WERI-Rb-1 (cell line): ENCODE measurements at regions not wholly inside any gene's neighbourhood (a gene's known extent, or its start where the extent isn't known, plus 50 kb on each side); places are given as distances from the start of the nearest gene placed in this dataset.

Experiments
- DNase-seq: peaks from one replicate; pipeline ENCODE4 v3.0.0-alpha.2; 2020
- H3K27ac ChIP-seq: fragments of 250-450 bp; sonication (Bioruptor Pico); 2 replicates; pipeline ENCODE4 v1.5.1; 2020; ENCODE audit warnings: mild to moderate bottlenecking, moderate library complexity
- H3K27me3 ChIP-seq: fragments of 250-450 bp; sonication (Bioruptor Pico); 2 replicates; pipeline ENCODE4 v1.5.1; 2021; ENCODE audit warnings: mild to moderate bottlenecking, low read depth, moderate library complexity; ENCODE audit not compliant: insufficient read depth, severe bottlenecking
- H3K36me3 ChIP-seq: fragments of 250-450 bp; sonication (Bioruptor Pico); 2 replicates; pipeline ENCODE4 v1.5.1; 2020; ENCODE audit warnings: mild to moderate bottlenecking, moderate library complexity
- H3K4me3 ChIP-seq: 2 replicates; pipeline ENCODE4 v1.5.1; 2011; ENCODE audit warnings: low read depth, mild to moderate bottlenecking, control low read depth, low read length
- H3K9me3 ChIP-seq: fragments of 250-450 bp; sonication (Bioruptor Pico); 2 replicates; pipeline ENCODE4 v1.5.1; 2021; ENCODE audit warnings: mild to moderate bottlenecking, moderate library complexity; ENCODE audit not compliant: severe bottlenecking
- TF ChIP-seq, protein P1 (sequence below): IDR thresholded peaks from 2 replicates; pipeline ENCODE4 v1.5.1; 2011; ENCODE audit warnings: low read depth, mild to moderate bottlenecking, control low read depth, inconsistent platforms, low read length

DNA sequence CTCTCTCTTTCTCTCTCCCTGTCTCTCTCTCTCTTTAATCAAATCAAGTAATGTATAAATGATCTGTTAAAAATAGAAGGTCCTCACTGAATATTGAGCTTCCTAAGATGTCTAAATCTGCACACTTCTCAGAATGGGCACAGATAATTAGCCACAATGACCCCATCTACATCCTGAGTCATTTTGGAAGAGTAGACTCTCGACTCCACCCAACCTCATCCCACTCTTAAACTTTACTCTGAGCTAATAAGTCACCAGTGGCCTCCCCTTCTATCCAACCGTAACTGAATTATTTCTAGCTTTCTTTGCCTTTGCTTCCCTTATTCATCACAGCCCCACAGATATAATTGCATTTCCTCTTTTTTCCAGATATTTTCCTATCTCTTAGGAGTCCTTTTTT is 326.5 kb upstream of the ZNF717 start:
- DNase-seq = no peak
- H3K27me3 ChIP-seq = no peaks in the 10 kb centered on the region
- no peaks in the 10 kb centered on the region for H3K9me3 ChIP-seq
- no peak overlapping the region for H3K27ac ChIP-seq
- no peaks in the 10 kb centered on the region for H3K36me3 ChIP-seq
- TF ChIP-seq, protein P1, sequence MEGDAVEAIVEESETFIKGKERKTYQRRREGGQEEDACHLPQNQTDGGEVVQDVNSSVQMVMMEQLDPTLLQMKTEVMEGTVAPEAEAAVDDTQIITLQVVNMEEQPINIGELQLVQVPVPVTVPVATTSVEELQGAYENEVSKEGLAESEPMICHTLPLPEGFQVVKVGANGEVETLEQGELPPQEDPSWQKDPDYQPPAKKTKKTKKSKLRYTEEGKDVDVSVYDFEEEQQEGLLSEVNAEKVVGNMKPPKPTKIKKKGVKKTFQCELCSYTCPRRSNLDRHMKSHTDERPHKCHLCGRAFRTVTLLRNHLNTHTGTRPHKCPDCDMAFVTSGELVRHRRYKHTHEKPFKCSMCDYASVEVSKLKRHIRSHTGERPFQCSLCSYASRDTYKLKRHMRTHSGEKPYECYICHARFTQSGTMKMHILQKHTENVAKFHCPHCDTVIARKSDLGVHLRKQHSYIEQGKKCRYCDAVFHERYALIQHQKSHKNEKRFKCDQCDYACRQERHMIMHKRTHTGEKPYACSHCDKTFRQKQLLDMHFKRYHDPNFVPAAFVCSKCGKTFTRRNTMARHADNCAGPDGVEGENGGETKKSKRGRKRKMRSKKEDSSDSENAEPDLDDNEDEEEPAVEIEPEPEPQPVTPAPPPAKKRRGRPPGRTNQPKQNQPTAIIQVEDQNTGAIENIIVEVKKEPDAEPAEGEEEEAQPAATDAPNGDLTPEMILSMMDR = no peak
- no peak overlapping the region for H3K4me3 ChIP-seq

DNA sequence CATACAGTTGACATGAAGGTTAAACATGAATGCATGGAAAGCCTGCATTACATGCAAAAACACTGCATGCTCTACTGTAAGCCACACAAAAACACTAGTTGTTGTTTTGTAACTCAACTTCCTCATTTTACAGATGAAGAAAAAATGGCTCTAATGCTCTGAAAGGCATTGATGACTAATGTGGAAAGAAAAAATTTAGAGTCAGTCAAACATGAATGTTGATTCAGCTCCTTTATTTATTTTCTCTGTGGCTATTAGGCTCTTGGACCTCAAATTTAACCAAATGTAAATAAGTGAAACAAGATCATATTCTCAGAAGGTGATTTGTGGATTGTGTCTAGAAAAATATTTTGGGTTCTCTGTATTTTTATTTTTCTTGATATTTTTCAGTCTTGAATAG is 336.7 kb upstream of the ZNF717 start:
- Histone ChIP-seq H3K4me3 (no peak overlapping the region), H3K27me3 (no peaks in the 10 kb centered on the region), H3K36me3 (no peaks in the 10 kb centered on the region), H3K27ac (no peak overlapping the region), H3K9me3 (no peaks in the 10 kb centered on the region)
- no peak for DNase-seq
- TF ChIP-seq, protein P1 = no peak

DNA sequence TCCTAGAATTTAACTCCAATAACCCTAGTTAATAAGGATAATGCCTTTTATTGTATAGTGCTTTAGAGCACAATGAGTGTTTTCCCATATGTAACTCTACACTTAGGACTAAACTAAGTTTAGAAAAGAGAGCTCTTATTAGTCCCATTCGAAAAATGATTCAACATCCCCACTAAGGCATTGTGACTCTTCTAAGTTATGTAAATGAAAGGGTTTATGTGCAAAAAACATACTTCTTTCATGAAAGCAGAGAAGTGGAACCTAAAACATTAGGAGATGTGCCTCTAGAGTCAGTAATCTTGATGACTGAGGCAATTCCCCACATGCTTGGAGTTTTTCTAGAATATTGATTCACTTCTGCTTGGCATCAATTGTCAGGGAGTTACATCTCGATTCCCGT is 344.1 kb upstream of the ZNF717 start:
- Histone ChIP-seq H3K36me3 (no peaks in the 10 kb centered on the region), H3K27me3 (no peaks in the 10 kb centered on the region), H3K27ac (no peak overlapping the region), H3K9me3 (no peaks in the 10 kb centered on the region), H3K4me3 (no peak overlapping the region)
- no peak for DNase-seq
- TF ChIP-seq, protein P1 = no peak

DNA sequence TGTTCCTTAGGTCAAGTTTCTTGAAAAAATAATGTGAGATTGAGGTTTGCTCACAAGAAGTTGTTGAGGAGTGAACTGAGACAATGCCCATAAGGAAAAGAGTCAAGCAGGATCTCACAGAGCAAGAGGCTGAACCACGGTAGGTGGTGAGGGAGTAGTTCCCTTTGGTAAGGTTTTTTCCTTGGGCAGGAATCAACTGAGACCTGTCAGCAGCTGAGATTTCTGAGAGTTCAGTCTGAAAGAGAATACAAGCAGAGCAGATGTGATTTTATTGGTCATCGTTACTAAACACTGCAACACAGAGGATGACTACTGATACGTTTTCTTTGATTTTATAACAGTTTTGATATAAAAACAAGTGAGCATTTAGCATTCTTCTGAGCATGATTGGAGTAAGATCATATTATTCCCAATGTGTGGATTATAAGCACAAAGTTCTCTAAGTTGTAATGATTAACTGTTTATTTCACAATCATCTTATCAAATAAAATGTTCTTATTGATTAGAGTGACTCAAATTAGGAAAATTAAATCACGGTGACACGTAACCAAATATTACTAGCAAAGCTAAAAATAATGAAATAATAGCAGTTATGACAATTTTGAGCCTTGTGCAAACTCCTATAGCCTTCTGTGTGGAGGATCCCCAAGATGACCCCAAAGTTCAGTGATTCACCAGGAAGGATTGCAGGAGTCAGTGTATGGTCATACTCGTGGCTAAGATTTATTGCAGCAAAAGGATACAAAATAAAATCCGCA is 346.2 kb upstream of the ZNF717 start:
- DNase-seq = no peak
- Histone ChIP-seq H3K9me3 (no peaks in the 10 kb centered on the region), H3K27ac (no peak overlapping the region), H3K36me3 (no peaks in the 10 kb centered on the region), H3K4me3 (no peak overlapping the region), H3K27me3 (no peaks in the 10 kb centered on the region)
- TF ChIP-seq, protein P1 = no peak

DNA sequence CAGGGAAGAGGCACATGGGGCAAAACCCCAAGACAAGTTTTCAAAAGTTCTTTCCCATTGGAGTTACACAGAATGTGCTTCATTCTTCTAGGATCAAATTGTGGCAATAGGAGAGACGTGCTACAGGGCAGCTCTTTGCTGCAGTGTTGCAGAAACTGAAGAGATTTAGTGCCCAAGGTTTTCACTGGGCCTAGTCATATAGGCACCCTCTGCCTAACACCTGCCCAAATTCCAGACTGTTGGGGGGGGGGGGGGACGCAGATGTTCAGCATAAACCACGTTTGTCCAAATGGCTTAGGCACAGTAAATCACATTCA is 346.8 kb upstream of the ZNF717 start:
- no peaks in the 10 kb centered on the region for H3K27me3 ChIP-seq
- no peak overlapping the region for H3K27ac ChIP-seq
- H3K9me3 ChIP-seq = no peaks in the 10 kb centered on the region
- H3K4me3 ChIP-seq = no peak overlapping the region
- no peaks in the 10 kb centered on the region for H3K36me3 ChIP-seq
- DNase-seq = no peak
- TF ChIP-seq, protein P1 = no peak

DNA sequence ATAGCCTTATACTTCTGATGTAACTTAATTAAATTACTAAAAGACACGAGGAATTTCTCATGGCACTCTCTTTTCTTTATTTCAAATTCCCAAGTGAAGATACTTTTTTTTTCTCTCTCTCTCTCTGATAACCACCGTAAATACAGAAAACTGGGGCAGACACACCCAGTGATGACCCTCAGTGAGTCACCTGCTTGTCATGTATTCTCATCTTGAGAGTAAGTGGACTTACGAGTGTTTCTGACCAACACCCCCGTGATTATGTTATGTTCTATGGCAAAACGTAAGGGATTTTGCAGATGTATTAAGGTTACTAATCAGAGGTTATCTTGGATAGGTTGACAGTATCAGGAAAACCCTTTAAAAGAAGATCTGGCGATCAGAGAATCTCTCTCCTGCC is 348.8 kb upstream of the ZNF717 start:
- Histone ChIP-seq H3K4me3 (no peak overlapping the region), H3K27me3 (no peaks in the 10 kb centered on the region), H3K9me3 (no peaks in the 10 kb centered on the region), H3K36me3 (no peaks in the 10 kb centered on the region), H3K27ac (no peak overlapping the region)
- no peak for DNase-seq
- TF ChIP-seq, protein P1 = no peak
